HG03095 (cell line): ENCODE measurements at regions not wholly inside any gene's neighbourhood (a gene's known extent, or its start where the extent isn't known, plus 50 kb on each side); places are given as distances from the start of the nearest gene placed in this dataset.
"Not testable (repeated sequence)": the region's sequence is repeated elsewhere in the genome, so short reads cannot be mapped to it uniquely, and the experiment has no call there.

Experiments
- ATAC-seq: cut with Tn5 transposase; IDR thresholded peaks from one replicate; pipeline ENCODE4 v1.9.1; 2021; ENCODE audit warnings: moderate library complexity; ENCODE audit not compliant: unreplicated experiment

DNA sequence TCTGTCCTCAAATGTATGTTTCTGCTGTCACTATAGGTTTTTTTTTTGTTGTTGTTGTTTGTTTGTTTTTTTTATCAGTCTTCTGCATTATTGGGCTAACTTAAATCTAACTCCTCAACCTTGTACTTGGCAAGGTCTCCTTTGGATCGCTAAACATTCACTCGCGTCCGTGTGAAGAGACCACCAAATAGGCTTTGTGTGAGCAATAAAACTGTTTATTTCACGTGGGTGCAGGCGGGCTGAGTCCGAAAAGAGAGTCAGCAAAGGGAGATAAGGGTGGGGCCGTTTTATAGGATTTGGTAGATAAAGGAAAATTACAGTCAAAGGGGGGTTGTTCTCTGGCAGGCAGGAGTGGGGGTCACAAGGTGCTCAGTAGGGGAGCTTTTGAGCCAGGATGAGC lies 845.6 kb upstream of the ANO3 start:
- not testable (repeated sequence) for ATAC-seq

DNA sequence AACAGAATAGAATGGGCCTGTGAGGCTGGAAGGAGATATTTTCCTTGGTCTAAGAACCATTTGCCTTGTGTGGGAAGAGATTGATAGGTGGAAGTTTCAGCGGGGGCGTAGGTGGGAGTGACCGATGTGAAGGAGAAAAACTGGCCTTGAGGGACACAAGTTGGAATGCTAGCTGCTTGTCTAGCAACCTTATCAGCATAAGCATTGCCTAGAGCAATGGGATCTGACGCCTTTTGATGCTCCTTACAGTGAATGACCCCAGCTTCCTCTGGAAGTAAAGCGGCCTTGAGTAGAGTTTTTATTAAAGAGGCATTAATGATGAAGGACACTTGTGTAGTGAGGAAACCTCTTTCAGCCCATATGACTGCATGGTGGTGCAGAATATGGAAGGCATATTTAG lies 843.8 kb upstream of the ANO3 start:
- ATAC-seq: not testable (repeated sequence)

DNA sequence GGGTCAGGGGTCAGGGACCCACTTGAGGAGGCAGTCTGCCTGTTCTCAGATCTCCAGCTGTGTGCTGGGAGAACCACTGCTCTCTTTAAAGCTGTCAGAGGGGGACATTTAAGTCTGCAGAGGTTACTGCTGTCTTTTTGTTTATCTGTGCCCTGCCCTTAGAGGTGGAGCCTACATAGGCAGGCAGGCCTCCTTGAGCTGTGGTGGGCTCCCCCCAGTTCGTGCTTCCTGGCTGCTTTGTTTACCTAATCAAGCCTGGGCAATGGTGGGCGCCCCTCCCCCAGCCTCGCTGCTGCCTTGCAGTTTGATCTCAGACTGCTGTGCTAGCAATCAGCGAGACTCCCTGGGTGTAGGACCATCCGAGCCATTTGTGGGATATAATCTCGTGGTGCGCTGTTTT lies 830.5 kb upstream of the ANO3 start:
- ATAC-seq: not testable (repeated sequence)

DNA sequence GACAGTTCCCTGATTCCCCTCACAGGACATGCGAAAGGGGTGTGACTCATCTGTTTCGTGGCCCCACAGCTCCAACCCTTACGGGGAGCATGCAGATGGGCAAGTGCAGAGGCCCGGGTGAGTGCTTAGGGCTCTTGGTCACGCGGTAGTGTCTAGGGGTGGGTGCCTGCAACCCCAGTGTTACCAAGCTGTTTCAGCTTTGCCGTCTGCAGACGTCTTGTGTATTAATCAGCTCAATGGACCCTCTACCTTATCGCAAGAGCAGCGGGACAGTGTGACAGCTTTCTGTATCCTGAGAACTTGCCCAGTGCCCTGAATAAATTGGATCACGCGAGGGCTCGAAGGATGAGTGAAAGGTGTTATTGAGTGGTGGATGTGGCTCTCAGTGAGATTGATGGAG lies 816.4 kb upstream of the ANO3 start:
- ATAC-seq: no peak

DNA sequence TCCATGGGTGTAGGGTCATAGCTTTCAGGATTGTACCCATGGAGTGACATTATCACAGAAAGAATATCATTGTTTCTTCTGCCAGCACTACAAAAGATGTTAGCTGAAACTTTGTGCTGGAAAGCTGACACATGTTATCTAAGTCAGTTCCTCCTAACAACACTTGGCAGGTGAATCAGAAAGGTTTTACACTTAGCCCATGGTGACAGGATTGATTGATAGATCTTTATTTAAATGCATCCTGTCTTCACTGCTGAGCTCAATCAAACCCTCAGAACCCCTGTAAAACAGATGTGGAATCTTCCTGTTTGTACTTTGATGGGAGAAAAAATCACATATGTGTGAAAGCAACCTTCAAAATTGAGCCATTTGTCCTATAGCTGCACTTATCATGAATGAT lies 811.5 kb upstream of the ANO3 start:
- ATAC-seq: no peak

DNA sequence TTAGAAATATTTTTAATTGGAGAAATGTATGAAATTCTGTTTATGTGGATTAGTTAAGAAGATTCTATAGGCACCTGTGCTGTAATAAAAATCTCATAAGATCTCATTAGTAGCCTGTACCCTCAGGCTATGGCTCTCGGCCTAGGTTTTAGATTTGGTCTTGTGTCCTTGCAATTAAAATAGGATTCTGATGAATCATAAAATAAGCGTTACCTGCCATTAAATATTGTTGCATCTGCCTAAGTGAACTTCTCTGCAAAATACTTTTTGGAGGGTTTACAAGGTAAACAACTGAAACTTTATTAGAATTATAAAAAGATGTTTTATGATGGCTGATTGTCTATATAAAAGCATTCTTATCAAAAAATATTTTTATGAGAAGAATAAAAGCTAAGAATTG lies 804.1 kb upstream of the ANO3 start:
- no peak for ATAC-seq

DNA sequence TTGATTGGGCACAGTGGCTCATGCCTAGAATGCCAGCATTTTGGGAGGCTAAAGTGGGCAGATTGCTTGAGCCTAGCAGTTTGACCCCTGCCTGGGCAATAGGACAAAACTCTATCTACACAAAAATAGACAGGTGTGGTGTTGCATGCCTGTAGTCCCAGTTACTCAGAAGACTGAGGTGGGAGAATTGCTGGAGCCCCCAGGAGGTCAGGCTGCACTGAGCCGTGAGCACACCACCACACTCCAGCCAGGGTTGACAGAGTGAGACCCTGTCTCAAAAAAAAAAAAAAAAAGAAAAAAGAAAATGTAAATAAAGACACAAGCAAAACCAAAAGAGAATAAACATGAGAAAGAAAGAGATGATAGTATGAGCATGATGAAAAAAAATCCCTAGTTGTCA lies 802.4 kb upstream of the ANO3 start:
- no peak for ATAC-seq

DNA sequence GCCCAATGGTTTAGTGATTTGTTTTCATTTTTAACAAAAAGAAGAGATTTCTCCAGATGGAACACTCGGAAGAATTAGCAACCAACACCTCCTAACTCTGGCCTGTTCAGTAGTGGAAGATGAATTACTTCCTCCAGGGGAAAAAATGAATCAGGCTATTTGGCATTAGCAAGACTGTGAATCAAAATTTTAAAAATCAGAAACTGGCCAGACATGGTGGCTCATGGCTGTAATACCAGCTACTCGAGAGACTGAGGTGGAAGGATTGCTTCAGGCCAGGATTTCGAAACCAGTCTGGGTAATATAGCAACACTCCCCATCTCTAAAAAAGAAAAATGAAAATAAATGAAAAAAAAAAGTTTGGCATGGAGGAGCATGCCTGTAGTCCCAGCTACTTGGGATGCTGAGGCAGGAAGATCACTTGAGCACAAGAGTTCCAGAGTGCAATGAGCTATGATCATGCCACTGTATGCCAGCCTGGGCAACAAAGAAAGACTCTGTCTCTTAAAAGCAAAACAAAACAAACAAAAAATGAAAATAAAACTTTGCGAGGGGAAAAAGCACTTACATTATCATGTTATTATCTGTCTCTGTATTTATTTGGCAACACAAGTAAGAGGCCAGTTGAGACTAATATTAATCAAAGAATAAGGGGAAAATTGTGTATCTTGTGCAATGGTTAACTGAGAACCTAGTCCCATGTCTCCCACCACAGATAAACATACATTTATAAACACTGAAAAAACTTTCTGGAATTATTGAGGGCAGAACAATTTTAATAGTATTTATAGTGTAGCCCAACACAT lies 796.3 kb upstream of the ANO3 start:
- no peak for ATAC-seq

DNA sequence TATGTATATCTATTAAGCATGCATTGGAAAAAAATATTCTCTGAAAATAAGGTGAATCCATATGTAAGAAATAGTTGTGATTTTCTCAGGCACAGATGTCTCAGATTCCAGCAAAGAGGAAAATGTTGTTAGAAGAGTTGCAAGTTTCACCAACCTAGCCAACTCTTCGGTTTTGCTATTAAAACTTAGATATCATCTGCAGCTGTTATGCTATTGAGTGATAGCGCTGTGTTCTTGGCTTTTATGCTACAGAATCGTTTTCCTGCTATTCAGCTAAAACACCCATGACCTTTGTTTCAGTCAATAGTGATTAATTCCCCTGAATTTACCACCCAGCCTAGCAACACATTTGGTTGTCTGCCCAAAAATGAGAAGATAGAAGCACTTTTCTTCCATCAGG lies 795.6 kb upstream of the ANO3 start:
- no peak for ATAC-seq

DNA sequence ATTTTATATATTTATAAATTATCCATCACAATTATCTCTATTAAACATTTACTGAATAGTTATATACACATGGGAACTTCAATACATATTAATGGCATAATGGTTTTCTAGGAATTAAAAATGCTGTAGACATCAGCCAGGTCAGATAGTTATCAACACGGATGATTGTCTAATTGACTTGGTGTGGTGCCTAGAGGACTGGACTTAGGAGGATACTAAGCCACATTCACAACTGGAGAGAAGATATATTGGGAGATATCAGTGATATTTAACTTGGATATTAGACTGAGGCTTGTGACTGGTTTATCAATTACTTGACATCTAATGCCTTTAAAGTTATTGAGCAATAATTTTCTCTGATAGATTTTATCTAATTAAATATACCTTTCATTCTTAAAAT lies 794.5 kb upstream of the ANO3 start:
- no peak for ATAC-seq

DNA sequence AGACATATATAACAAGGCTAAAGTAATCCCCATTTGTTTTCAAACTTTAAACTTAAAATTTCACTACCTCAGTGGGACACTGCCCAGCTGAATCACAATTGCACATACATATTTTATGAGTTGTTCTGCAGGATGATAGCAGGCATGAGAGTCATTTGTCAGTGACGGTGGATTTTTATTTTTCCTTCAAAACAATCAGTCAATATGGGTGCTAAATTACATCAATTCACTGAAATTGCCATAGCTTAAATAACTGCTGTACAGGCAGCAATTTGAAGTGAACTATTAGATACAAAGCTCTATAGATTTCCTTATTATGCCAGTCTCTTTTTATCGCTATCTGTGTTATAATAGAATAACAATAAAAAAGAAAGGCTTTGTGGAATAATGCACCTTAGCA lies 784.6 kb upstream of the ANO3 start:
- no peak for ATAC-seq

DNA sequence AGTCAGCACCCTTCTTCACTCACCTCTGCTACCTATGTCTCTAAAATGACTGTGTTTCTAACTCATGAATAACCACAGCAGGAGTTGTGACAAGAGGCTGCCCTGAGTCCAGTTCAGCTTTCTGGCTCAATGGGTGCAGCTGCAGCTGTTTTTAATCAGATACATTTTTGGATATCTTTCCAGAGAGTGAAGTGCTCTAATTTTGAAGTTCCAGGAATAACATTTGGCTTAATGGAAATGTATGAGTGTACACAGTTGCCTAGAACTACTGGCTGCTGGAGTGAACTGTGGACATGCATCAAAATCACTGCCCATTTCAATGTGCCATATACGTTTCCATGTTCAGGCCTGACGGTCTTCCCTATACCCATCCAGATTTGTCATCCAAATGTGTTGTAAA lies 769.5 kb upstream of the ANO3 start:
- no peak for ATAC-seq

DNA sequence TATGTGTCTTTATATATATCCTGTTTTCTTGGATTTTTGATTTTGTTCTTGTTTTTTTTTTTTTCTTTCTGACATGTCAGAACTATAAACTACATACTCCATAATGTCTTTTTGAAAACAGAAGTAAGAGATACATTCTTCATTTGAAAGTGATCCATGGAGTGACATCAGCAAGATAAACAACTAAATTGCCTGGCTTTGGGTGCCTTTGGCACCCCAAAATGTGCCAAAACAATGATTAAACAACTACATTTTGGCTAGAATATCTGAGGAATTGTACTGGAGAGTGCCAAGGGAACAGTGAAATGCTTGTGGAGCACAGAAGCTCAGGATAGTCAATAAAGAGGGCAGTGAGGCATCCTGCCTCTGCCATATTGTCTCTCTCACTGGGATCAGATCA lies 766.1 kb upstream of the ANO3 start:
- ATAC-seq: no peak

DNA sequence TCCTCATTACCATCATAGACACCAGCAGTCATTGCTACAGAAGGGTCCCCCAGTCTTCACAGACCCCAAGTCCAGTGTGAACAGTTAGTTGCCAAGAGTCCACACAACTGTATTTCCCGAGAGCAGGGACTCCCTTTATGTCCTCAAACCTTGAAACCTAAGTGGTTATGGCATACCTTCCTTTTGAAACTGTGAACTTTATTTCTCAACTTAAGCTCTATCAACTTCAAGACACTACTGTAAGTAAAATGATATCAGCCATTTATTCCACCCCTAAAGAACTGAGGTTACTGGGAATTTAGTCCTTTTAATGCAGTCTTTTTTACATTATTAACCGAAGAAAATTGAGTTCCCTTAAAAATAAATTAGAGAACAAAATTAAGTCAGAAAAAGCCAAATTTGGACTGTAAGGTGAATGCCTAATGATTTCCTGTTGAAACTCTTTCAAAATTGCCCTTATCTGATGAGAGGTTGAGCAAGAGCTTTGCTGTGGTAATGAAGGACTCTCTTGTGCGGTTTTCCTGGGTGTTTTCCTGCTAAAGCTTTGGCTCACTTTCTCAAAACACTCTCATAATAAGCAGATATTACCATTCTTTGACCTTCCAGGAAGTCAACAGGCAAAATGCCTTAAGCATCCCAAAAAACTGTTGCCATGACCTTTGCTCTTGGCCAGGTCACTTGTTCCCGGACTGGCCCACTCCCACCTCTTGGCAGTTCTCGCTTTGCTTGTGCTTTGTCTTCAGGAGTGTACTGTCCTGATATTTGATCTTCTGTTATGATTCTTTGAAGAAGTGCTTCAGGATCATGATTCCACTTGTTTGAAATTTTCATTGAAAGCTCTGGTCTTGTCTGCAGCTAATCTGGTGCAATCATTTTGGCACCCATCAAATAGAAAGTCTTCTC lies 765.4 kb upstream of the ANO3 start:
- ATAC-seq: no peak

DNA sequence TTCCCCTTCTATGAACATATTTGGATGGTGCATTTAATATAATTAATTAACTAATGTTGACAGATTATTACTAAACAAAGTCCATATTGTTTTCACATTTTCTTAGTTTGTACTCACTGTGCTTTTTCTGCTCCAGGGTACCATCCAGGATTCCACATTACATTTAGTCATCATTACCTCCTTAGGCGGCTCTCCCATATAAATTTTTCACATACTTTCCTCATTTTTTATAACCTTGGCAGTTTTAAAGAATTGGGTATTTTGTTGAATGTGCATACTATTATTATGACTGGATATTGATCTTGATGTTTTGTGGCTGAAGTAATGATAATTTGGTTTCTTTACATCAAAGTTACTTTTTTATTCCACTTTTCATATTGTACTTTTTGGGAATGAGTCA lies 755.6 kb upstream of the ANO3 start:
- ATAC-seq: no peak

DNA sequence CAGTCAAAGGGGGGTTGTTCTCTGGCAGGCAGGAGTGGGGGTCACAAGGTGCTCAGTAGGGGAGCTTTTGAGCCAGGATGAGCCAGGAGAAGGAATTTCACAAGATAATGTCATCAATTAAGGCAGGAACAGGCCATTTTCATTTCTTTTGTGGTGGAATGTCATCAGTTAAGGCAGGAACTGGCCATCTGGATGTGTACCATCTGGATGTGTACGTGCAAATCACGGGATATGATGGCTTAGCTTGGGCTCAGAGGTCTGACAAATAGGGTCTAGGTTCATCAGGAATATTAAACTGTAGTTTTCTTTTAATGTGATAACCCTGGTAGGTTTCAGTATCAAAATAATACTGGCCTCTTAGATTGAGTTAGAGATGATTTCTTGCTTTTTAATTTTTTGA lies 752.4 kb upstream of the ANO3 start:
- ATAC-seq: not testable (repeated sequence)

DNA sequence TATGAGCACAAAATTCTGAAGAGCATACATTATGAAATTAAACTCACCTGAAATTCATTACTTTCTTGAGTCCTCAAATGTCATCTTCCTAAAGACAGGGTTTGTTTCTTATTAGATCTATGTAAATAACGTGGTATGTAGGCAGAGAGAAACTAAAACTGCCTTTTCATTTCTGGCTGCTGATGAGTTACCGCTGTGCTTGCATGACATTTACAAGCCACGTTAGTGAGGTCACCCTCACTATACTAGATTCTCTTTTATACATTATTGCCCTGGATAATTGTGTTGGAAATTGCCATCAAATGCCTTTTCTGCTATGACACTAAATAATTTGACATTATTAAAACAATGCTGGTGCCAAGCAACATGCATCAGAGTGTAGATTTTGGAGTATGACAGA lies 748.3 kb upstream of the ANO3 start:
- no peak for ATAC-seq

DNA sequence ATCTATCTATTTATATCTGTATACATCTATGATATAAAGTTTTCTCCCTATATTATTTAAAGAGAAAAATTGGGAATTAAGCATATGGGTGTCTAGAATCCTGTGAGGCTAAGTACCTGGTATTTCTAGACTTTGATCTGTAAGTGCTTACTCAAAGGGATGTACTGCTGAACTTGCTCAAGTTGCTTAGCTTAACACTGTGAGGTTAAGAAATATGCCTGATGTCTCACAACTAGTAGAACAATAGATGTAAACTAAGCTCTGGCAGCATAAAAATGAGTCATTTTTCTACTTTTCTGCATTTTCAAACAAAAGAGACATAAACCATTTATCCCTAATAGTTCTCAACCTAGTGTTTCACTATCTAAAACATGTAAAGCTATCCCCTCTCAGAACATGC lies 744.4 kb upstream of the ANO3 start:
- ATAC-seq: no peak

DNA sequence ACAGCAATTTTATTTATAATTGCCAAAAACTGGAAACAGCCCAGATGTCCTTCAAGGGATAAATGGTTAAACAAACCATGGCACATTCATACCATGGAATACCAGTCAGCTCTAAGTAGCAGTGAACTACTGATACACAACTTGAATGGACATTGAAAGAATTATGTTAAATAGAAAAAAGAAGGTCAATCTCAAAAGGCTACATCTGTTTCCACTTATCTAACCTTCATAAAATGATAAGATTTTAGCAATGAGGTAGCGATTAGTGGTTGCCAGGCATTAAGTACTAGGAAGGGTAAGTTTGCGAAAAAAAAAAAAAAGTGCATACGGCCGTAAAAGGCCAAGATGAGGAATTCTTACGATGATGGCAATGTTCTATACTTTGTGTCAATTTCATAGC lies 738.7 kb upstream of the ANO3 start:
- ATAC-seq: no peak

DNA sequence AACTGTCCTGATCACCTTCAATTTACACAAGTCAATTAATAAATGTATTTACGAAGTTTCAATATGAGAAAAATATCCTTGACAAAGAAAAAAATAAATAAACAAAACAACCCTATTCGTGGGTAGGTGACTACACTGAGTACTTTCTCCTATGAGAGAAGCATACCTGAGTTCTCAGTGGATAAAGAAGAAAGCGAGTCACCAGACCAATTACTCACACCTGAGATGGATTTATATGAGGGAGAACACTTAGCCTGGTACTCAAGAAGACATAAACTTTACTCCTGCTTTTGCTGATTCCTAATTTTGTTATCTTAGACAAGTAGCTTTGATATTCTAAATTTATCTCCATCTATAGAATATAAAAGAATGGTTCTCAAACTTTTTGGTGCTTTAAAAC lies 735.2 kb upstream of the ANO3 start:
- ATAC-seq: no peak

DNA sequence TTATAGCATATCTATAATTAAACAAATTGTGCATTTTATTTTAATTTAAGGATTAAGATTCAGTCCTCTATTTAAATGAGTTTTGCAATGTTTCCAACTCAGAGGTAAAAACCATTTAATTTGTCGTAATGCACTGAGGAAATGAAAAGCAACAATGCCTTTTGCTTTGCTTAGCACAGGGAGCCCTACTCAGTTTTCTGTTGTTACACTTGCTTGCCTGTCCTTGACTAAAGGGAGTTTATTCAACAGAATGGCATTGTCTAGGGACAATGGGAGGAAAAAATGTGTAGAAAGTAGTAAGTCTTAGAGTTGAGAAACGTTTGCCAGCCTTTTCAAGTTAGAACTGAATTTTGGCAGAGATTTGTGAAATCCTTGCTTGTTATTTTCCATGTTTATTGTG lies 734.2 kb upstream of the ANO3 start:
- no peak for ATAC-seq

DNA sequence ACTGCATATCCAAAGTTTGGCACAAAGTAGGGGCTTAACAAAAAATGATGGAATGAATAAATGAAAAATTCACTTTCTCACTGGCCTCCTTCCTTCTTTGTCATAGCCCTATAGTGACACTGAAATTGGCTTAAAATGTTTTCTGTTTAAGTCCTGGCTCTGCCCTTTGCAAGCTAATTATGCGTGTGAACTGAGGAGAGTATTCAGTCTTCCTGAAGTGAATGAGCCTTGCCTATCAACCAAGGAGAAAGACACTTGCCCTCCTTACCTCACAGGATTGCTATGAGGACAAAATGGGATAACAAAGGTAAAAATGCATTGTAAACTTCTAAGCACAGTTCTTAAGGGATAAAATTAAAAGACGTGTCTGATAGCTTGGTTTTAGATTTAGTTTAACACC lies 729.8 kb upstream of the ANO3 start:
- no peak for ATAC-seq
